AG04450 (cell line): ENCODE measurements at regions not wholly inside any gene's neighbourhood (a gene's known extent, or its start where the extent isn't known, plus 50 kb on each side); places are given as distances from the start of the nearest gene placed in this dataset.

ENCODE experiments used
- CTCF ChIA-PET: fragments of 300-600, 350-600 bp; formaldehyde crosslinking; extraction: SDS; loops from one replicate; lab custom pipeline; 2022; ENCODE audit warnings: antibody characterized with exemption, inconsistent platforms; lab: Charles Lee
- POLR2A ChIA-PET: fragments of 350-600 bp; formaldehyde crosslinking; extraction: SDS; loops from one replicate; lab custom pipeline; 2021; ENCODE audit warnings: antibody characterized with exemption, inconsistent platforms; lab: Yijun Ruan, JAX
- DNase-seq: peaks from one replicate; pipeline ENCODE4 v3.0.0-alpha.2; 2011; ENCODE audit warnings: low read depth, low spot score
- H3K27ac ChIP-seq: one replicate; pipeline ENCODE4 v1.5.1; 2012; ENCODE audit warnings: low read depth, low read length, control low read depth
- H3K27me3 ChIP-seq: one replicate; pipeline ENCODE4 v1.6.0; 2012; ENCODE audit warnings: low read length; ENCODE audit not compliant: control insufficient read depth, insufficient read depth
- H3K4me3 ChIP-seq: 2 replicates; pipeline ENCODE4 v1.5.1; 2011; ENCODE audit warnings: mild to moderate bottlenecking, low read depth, low read length, control low read depth
- H3K9me3 ChIP-seq: 2 replicates; pipeline ENCODE4 v1.5.1; 2012; ENCODE audit warnings: low read length; ENCODE audit not compliant: control insufficient read depth, insufficient read depth
- CTCF ChIP-seq: IDR thresholded peaks from 2 replicates; pipeline ENCODE4 v1.5.1; 2011; ENCODE audit warnings: low read depth, low read length, control low read depth, inconsistent platforms

- H3K9me3 ChIP-seq, result no peaks in the 10 kb centered on the region
- no peak overlapping the region for H3K4me3 ChIP-seq
- TF ChIP-seq CTCF, result no peak
- ChIA-PET CTCF (no interaction called here), POLR2A (no interaction called here)
- no peaks in the 10 kb centered on the region for H3K27me3 ChIP-seq
- no peak overlapping the region for H3K27ac ChIP-seq
- no peak for DNase-seq
These were observed 187.0 kb downstream of the CYRIA start for GRCh38 chr2:16478434-16479210.

- no peaks in the 10 kb centered on the region for H3K9me3 ChIP-seq
- no peak for TF ChIP-seq CTCF
- no peak overlapping the region for H3K27ac ChIP-seq
- H3K27me3 ChIP-seq, result no peaks in the 10 kb centered on the region
- no peak overlapping the region for H3K4me3 ChIP-seq
- POLR2A ChIA-PET, result no interaction called here
- CTCF ChIA-PET, result no interaction called here
- DNase-seq, result no peak
These were observed 188.0 kb downstream of the CYRIA start for GRCh38 chr2:16477648-16478047.

GRCh38 chr2:16476866-16477265, 188.8 kb downstream of the CYRIA start:
- no peak for DNase-seq
- POLR2A ChIA-PET, result no interaction called here
- H3K27ac ChIP-seq, result no peak overlapping the region
- TF ChIP-seq CTCF, result no peak
- no peak overlapping the region for H3K4me3 ChIP-seq
- no peaks in the 10 kb centered on the region for H3K9me3 ChIP-seq
- no peaks in the 10 kb centered on the region for H3K27me3 ChIP-seq
- CTCF ChIA-PET, result no interaction called here

- Histone ChIP-seq H3K9me3 (no peaks in the 10 kb centered on the region), H3K27me3 (no peaks in the 10 kb centered on the region), H3K4me3 (no peak overlapping the region), H3K27ac (no peak overlapping the region)
- POLR2A ChIA-PET, result no interaction called here
- TF ChIP-seq CTCF, result no peak
- CTCF ChIA-PET, result interaction anchor here (0.5 kb wide), 1 partner anchor 371 kb away, joined by 3 read pairs; no protein-coding TSS in a partner anchor
- no peak for DNase-seq
These were observed 189.6 kb downstream of the CYRIA start for GRCh38 chr2:16475986-16476567.

GRCh38 chr2:16475586-16475985, 190.0 kb downstream of the CYRIA start:
- TF ChIP-seq CTCF, result no peak
- H3K27ac ChIP-seq, result no peak overlapping the region
- H3K27me3 ChIP-seq, result no peaks in the 10 kb centered on the region
- ChIA-PET POLR2A (no interaction called here), CTCF (interaction anchor here (0.5 kb wide), 1 partner anchor 372 kb away, joined by 3 read pairs; no protein-coding TSS in a partner anchor)
- no peaks in the 10 kb centered on the region for H3K9me3 ChIP-seq
- DNase-seq, result no peak
- H3K4me3 ChIP-seq, result no peak overlapping the region
